ENCODE measurements at regions not wholly inside any gene's neighbourhood (a gene's known extent, or its start where the extent isn't known, plus 50 kb on each side); places are given as distances from the start of the nearest gene placed in this dataset.
"Not testable (repeated sequence)": the region's sequence is repeated elsewhere in the genome, so short reads cannot be mapped to it uniquely, and the experiment has no call there.

DNA sequence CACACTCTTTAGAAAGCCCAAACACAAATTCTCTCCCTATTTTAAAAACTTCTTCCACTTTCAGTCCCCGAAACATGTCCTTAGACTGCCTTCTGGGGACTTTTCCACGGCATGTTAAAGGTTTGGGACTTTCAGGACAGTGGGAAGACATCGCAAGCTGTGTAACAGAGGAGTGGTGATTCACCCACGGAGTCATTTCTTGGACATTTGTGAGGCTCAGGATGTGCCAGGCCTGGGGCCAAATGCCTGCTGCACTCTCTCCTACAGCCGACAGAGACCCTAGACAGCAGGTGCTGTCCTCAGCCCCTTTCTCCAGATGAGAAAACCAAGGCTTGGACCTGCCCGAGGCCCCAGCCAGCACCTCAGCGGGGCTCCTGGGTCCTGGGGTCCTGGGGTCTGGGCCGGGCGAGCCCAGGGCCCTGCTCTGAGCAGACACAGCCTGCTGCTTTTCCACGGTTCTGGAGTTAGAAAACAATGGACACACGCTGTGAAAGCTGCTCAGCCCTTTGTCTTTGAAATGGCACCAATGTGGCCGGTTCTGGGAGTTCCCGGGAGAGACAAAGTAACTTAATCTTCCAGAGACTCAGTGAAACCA lies 370.2 kb upstream of the SFSWAP start:
- TF ChIP-seq, protein P1, sequence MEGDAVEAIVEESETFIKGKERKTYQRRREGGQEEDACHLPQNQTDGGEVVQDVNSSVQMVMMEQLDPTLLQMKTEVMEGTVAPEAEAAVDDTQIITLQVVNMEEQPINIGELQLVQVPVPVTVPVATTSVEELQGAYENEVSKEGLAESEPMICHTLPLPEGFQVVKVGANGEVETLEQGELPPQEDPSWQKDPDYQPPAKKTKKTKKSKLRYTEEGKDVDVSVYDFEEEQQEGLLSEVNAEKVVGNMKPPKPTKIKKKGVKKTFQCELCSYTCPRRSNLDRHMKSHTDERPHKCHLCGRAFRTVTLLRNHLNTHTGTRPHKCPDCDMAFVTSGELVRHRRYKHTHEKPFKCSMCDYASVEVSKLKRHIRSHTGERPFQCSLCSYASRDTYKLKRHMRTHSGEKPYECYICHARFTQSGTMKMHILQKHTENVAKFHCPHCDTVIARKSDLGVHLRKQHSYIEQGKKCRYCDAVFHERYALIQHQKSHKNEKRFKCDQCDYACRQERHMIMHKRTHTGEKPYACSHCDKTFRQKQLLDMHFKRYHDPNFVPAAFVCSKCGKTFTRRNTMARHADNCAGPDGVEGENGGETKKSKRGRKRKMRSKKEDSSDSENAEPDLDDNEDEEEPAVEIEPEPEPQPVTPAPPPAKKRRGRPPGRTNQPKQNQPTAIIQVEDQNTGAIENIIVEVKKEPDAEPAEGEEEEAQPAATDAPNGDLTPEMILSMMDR (IDR thresholded peaks at IDR 0.05), result no peak
- H3K27ac Mint-ChIP-seq, result no peak overlapping the region
- H3K9me3 Mint-ChIP-seq, result peaks cover 16% of the 10 kb centered on the region
- H3K27me3 Mint-ChIP-seq (ENCODE audit: insufficient read depth), result no peaks in the 10 kb centered on the region; the same call in 1 of the 2 replicates
- no peak for DNase-seq
- H3K36me3 Mint-ChIP-seq (ENCODE audit: low read depth), result no peaks in the 10 kb centered on the region
- H3K4me1 Mint-ChIP-seq (ENCODE audit: low read depth), result no peaks in the 10 kb centered on the region
- H3K4me3 Mint-ChIP-seq, result no peak overlapping the region

DNA sequence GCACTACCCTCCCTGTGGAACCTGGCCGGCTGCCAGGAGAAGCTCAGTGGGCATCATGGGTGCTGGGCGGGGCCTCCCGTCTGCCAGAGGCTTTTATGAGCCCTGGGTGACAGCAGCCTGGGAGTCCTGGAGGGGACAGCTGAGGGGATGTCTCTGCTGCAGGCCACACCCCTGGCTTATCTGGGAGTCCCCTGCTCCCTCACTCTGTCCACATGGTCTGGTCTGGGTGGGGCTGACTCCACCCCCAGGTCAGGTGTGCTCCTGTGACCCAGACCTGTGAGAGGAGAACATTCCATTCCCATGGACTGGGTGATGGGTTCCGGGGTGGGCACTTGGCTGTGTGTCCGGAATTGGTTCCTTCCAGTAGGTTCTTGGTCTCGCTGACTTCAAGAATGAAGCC lies 369.3 kb upstream of the SFSWAP start:
- not testable (repeated sequence) for H3K4me3 Mint-ChIP-seq; H3K27ac Mint-ChIP-seq; H3K36me3 Mint-ChIP-seq (ENCODE audit: low read depth); DNase-seq; H3K27me3 Mint-ChIP-seq (ENCODE audit: insufficient read depth); H3K4me1 Mint-ChIP-seq (ENCODE audit: low read depth)
- peaks cover 16% of the 10 kb centered on the region for H3K9me3 Mint-ChIP-seq

DNA sequence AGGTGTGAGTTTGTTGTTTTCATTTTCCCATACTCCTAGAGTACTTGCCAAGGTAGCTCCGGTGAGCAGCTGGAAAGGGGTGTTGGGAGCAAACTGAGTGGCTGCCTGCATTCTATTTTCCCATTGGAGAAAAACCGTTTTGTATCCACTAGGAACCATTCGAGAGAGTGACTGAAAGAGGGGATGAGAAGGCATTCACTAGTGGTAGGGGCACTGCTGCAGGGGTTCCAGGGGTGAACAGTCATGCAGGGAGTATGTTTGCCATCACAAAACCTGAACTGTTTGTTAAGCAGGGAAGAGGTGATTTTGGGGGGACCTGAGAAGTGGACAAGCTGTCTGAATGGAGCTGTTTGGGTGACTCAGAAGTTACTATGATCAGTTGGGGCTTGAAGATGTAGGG lies 367.5 kb upstream of the SFSWAP start:
- not testable (repeated sequence) for DNase-seq; H3K4me1 Mint-ChIP-seq (ENCODE audit: low read depth); H3K27me3 Mint-ChIP-seq (ENCODE audit: insufficient read depth); H3K36me3 Mint-ChIP-seq (ENCODE audit: low read depth); H3K4me3 Mint-ChIP-seq; H3K27ac Mint-ChIP-seq
- peaks cover 34% of the 10 kb centered on the region for H3K9me3 Mint-ChIP-seq

DNA sequence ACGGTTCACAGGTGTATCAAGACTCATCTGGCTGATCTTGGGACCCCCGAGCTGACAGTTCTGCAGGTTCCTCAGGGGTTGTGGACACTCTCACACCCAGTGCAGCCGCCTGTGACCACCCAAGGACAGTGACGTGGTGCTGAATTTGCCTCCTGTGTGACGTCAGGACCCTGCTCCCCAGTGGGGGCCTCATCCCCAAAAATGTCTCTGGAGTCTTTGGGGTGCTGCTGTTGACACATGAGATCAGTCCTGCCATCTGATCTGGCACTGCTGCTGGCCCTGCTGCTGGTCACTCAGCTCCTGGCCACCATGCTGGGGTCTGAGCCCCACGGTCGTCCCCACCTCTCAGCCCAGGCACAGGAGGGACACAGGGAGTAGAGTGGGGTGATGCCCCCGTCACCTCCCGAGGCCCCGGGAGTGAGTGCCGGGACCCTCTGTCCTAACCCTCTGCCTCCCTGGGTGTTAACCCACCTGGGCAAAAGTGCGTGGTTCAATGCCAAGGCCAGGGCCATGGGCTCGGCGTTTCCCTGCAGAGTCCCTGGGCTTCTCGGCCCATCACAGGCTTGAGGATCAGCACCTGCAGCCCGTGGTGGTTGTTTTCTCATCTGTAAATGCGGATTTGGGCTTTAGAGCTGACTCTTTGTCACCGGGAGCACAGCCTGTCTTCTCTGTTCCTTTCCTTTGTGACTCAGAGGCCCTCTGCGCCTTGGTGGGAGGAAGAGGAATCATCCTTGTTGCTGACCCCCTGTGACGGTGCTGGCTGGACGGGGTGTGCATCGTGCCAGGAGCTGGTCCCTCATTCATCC lies 366.0 kb upstream of the SFSWAP start:
- not testable (repeated sequence) for H3K27me3 Mint-ChIP-seq (ENCODE audit: insufficient read depth); H3K4me1 Mint-ChIP-seq (ENCODE audit: low read depth); DNase-seq; H3K27ac Mint-ChIP-seq; H3K36me3 Mint-ChIP-seq (ENCODE audit: low read depth); H3K4me3 Mint-ChIP-seq
- H3K9me3 Mint-ChIP-seq, result peaks cover 40% of the 10 kb centered on the region

DNA sequence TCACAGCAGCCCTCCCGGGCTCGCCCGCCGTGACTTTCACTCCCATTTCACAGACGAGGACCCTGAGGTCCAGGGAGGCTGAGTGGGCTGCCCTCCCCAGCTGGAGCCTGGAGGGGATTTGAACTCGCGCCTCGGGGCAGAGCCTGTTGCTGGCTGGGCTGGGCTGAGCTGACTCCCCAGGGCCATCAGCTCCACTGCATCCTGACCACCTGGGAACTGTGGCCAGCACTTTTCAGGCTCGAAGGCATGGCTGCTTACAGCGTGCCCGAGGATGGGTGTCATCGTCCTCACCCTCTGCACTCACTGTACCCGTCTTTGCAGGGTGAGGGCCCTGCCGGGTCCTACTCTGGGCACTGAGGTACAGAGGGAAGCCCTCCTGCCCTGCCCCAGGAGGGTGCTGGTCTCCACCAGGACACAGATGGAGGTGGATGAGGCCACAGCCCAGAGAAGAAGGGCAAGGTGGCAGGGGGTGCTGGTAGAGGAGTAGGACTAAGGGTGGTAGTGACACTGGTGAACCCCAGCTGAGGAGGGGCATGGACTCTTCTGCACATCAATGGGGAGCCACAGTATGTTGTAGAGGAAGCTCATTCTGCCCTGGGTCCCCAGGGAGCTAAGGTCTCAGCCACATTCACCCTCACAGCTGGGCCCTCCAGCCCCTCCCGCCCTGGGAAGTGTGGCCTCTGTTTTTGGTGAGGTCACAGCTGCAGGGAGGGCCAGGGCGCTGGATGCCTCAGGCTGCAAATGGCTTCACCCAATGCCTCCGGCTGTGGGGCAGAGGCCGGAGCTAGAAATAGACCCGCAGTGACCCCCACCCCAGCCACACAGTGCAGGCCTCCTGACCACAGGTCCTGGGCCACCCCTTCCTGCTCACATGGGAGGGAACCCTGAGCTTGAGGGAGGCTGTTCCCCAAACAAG lies 365.1 kb upstream of the SFSWAP start:
- no peak for DNase-seq
- H3K27ac Mint-ChIP-seq, result no peak overlapping the region
- no peaks in the 10 kb centered on the region for H3K4me1 Mint-ChIP-seq (ENCODE audit: low read depth)
- peaks cover 41% of the 10 kb centered on the region for H3K9me3 Mint-ChIP-seq
- H3K27me3 Mint-ChIP-seq (ENCODE audit: insufficient read depth), result peaks cover 3% of the 10 kb centered on the region; the same call in 1 of the 2 replicates
- no peak overlapping the region for H3K4me3 Mint-ChIP-seq
- TF ChIP-seq, protein P1 (IDR thresholded peaks at IDR 0.05), result no peak
- H3K36me3 Mint-ChIP-seq (ENCODE audit: low read depth), result peaks cover 9% of the 10 kb centered on the region

DNA sequence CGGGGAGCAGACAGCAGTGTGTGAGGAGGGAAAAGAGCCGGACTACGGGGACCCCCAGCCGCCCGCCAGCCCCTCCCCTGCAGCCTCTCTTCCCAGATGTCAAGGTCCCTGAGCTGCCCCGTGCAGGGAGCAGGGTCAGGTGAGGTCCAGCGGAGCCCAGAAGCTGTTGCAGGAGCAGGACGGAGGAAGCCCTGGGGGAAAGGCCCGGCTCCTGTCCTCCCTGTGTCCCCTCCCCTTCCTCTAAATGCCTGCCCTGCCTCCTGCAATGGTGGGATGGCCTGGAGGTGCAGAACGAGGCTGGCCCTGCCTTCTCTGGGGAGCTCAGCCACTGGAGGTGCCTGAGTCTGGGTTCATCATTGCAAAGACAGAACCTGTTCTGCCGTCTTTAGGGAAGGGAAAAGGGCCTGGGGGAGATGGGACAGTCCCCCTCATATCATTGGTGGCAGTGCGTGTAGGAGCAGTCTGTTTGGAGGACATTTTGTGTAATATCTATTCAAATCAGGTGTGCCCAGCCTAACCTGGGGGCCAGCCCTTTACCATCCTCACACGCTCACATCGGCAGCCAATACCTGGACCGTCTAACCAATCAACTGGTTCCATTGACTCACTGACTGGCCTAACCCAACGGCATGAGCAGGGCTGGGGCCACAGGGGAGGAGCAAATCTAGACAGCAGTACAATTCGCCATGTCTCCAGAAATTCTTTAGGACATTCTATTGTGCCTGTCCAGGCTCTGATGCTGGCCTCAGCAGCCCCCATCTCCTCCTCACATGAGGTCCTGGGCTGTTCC lies 364.1 kb upstream of the SFSWAP start:
- Mint-ChIP-seq H3K27me3 (ENCODE audit: insufficient read depth) (peaks cover 5% of the 10 kb centered on the region), H3K9me3 (peaks cover 45% of the 10 kb centered on the region), H3K4me3 (no peak overlapping the region), H3K4me1 (ENCODE audit: low read depth) (no peaks in the 10 kb centered on the region), H3K36me3 (ENCODE audit: low read depth) (peaks cover 12% of the 10 kb centered on the region), H3K27ac (no peak overlapping the region)
- no peak for DNase-seq
- TF ChIP-seq, protein P1 (IDR thresholded peaks at IDR 0.05), result no peak
